HG02970 (cell line): ENCODE measurements at regions not wholly inside any gene's neighbourhood (a gene's known extent, or its start where the extent isn't known, plus 50 kb on each side); places are given as distances from the start of the nearest gene placed in this dataset.
A peak's percentile ranks its signal among the peaks of the same experiment; 100 is the strongest.

Source experiments
- ATAC-seq: cut with Tn5 transposase; IDR thresholded peaks from one replicate; pipeline ENCODE4 v1.9.1; 2021; ENCODE audit warnings: mild to moderate bottlenecking, moderate library complexity, moderate number of reproducible peaks; ENCODE audit not compliant: unreplicated experiment, low FRiP score

- ATAC-seq, result no peak
Observed at GRCh38 chr10:110410329-110411046, 87.2 kb upstream of the DUSP5 start.

GRCh38 chr10:110411047-110411410 lies 86.7 kb upstream of the DUSP5 start:
- no peak for ATAC-seq

DNA sequence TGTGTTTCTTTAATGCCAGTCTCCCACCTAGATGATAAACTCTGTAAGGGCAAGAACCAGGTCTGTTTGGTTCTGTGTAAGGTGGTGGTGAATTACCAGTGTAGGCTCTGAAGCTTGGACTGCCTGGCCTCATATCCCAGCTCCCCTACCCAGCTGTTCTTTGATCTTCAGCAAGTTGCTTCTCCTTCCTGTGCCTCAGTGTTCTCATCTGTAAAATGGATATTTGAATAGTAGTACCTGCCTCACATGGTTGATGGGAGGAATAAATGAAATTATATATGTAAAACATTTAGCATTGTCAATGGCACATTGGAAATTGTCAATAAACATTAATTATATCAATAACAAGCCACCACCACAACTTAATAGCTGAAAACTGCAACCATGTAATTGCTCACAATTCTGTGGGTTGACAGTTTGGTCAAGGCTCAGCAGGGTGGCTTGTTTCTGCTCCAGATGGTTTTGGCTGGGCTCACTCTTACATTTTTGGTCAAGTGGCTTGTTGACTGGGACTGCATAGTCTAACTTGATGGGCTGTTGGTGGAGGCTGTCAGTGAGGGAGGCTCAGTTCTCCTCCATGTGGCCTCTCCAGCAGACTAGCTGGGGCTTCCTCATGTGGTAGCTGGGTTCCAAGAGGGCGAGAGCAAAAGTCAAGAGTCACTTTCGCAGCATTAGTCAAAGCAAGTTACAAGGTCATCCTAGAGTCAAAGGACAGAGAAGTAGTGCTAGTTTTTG lies 84.5 kb upstream of the DUSP5 start:
- ATAC-seq, result no peak

DNA sequence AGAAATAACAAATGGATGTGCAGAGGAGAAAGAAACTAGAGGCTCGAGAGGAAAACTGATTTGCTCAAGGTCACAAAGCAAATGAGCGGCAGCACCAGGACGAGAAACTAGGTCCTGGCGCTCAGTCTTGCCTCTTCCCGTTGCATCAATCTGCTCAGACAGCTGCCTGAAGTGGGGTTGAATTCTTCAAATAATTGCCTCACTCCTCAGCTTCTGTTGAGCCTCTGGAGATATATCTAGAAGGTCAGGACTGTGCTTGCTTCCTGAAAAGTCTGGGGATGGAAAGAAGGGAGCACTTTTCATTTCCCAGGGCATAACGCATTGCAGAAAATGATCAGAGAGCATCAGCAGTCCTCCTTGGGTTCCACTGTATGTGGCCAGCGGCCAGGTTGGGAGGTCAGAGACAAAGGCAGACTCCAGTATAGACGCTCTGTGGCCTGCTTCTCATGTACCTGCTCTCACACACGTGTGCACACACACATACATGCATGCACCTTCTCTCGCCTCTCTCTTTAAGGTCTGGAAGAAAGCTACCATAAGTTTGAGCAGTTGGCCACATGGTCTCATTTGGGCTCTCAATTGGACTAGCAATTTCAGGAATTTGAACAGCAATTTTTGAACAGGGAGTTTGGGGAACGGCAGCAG lies 83.7 kb upstream of the DUSP5 start:
- ATAC-seq, result peak; percentile 9

DNA sequence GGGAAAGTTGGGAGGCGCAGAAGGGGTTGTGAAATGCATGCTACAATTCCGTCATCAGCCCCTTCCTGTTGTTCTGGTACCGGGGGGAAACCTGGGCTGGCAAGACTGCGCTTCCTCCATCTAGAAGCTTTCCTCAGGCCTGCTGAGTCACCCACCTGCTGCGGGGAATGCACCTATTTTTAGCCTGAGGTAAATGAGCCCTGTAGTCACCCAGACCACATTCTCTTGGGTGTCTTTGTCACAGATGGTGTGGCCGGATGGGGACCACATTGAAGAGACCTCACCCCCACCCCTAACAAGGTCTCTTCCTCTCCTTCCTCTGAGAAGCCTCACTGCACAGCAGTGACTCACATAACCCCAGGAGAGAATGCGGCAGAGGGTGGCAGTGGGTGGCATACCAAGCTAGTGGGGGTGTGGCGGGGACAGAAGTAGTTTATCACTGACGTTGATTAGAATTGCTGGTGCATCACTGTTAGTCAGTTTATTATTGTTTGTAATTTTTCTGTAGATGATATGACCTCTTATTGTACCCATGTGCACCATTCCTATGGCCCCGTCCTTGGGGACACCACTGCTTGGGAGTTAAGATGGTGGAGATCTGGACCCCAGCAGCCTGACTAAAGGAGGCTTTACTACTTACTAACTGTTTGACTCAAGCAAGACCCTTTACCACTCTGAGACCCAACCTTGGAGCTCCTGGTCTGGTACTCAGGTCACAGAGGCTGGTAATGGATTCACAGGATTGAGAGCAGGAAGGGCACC lies 83.0 kb upstream of the DUSP5 start:
- peak; percentile 74 for ATAC-seq

DNA sequence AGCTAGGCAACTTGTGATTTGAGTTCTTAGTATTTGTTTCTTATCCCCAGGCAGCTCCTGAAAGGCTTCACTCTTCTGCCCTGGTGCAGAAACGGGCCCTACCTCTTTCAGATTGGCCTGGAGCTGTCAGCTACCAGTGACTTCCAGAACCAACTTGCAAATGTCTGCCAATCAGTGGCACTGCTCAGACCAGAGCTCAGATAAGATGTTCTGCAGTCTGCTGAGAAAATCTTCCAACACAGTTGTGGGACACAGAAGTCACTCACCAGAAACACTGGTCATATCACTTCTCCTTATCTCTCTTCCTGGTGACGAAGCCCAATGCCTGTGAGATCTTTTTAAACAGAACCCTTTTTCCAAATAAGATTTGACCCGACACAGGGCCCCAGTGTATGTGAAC lies 81.9 kb upstream of the DUSP5 start:
- ATAC-seq, result no peak

DNA sequence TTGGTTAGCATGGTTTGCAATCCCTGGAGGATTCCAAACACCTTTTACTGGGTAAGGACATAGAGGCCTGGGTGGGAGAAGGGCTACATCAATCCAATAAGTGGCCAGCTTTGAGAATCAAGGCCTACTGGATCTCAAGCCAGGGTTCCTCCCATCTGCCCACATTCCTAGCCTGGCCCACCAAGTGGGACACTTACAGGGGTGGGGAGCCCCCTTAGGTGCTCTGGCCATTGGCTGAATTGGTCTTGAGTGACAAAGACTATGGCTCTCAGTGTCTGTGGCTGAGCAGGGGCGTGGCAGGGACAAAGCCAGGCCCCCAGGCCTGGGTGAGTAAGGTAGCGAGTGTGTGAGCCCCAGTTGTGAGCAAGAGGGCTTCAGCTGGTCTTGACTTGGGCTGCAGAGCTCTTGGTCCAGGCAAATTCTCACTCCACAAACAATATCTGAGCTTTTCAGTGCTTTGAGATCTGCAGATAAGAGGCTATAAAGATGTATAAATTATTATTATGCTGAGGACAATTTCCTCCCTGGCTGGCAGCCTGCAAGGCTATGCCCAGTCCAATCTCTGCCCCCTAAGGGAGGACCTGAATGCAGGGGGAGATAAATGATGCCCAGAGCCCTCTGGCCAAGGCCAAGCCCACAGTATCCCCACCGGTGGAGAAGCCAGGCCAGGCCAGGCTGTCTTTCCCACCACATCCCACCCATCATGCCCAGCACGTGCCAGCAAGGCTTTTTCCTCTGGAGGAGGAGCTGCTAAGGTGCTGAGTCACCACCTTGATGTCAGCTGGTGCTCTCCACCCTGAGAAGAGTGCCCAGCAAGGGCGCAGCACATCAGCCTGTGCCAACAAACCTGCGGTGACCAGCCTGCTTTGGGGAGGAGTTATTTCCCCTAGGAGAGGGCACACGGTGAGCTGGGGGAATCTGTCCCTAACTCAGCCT lies 80.7 kb upstream of the DUSP5 start:
- ATAC-seq, result no peak

DNA sequence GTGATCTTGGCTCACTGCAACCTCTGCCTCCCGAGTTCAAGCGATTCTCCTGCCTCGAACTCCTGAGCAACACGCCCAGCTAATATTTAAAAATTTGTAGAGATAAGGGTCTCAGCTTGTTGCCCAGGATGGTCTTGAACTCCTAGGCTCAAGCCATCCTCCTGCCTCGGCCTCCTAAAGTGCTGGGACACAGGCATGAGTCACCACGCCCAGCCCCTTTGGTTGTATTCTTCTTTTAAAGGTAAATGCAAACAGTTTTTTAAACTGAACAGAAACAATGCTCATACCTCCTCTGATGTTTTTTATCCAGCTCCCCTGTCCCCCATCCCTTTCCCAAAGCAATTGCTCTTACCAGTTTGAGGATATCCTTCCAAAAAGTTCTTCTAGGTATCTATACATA lies 79.5 kb upstream of the DUSP5 start:
- ATAC-seq, result no peak

- no peak for ATAC-seq
Observed at GRCh38 chr10:110419265-110419664, 78.4 kb upstream of the DUSP5 start.

DNA sequence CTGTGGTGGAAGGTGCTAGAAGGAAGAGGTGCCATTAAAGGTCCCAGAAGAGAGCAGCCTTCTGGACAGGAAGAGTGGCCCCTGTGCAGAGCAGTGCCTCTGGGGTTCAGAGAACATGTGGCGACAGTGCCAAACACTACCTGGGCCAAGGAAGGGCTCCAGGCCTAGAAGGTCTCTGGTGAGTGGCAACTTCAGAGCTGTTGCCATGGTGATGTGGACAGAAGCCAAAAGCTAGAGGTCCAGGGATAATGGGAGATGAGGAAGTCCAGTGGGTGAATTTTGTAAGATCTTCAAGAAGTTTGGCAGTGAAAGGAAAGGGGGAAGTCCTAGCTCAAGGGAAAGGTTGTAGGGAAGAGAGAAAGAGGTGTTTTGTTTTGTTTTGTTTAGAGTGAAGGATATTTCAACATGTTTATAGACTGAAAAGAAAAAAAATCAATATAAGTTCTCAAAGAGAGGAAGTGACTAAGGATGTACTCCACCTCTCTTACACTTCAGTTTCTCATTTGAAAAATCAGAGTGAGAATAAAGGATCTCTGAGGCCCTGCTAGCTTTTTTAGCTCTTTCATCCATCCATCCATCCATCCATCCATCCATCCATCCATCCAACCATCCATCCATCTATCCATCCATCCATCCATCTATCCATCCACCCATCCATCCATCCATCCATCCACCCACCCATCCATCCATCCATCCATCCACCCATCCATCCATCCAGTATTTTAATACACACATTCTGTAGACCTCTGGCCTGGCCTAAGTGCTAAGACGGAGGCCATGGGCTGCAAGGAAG lies 77.1 kb upstream of the DUSP5 start:
- ATAC-seq, result no peak

DNA sequence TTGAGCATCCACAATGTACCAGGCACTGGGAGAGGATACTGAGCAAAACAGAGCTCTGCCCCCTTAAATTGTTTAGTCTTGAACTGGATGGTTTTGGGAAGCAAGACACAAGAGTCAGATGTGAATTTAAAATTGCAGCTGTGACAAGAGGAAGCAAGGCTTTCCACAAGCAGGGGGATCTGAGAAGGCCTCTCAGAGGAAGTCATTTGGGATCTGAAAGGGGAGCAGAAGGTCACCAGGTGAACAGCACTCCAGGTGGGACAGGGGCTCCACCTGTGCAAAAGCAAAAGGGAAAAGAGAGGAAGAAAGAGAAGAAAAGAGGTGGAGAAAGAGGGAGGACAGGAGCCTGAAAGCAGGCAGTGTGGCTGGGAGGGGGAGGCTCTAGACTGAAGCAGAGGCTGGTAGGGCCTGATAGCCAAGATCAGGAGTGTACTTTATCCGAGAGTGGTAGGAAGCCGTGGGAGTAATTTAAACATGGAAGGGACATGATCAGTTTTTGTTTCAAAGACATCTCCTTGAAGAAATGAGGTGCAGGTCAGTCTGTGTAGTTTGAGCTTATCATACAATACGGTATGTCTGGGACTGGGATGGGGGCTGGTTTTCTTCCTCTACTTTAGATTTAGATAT lies 76.1 kb upstream of the DUSP5 start:
- ATAC-seq, result no peak

GRCh38 chr10:110422548-110422947 lies 75.2 kb upstream of the DUSP5 start:
- no peak for ATAC-seq

DNA sequence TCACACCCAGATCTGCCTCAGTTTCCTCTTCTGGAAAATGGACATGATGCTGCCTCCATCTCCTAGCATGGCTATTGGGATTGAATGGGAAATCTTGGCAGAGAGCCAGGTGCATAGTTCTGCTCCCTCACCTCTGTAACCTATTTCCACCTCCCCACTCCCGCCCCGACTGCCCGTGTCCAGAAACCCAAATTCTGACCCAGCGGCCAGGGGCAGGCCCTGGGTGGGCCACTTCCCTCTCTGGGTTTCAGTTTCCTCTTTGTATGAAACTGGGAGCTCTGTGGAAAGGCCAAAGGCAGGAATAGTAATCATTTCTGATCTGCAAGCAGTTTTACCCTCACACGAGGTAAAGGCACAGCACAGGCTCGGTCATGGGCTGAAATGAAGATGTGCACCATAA lies 74.1 kb upstream of the DUSP5 start:
- no peak for ATAC-seq

- ATAC-seq, result no peak
Observed at GRCh38 chr10:110425684-110426293, 71.9 kb upstream of the DUSP5 start.

DNA sequence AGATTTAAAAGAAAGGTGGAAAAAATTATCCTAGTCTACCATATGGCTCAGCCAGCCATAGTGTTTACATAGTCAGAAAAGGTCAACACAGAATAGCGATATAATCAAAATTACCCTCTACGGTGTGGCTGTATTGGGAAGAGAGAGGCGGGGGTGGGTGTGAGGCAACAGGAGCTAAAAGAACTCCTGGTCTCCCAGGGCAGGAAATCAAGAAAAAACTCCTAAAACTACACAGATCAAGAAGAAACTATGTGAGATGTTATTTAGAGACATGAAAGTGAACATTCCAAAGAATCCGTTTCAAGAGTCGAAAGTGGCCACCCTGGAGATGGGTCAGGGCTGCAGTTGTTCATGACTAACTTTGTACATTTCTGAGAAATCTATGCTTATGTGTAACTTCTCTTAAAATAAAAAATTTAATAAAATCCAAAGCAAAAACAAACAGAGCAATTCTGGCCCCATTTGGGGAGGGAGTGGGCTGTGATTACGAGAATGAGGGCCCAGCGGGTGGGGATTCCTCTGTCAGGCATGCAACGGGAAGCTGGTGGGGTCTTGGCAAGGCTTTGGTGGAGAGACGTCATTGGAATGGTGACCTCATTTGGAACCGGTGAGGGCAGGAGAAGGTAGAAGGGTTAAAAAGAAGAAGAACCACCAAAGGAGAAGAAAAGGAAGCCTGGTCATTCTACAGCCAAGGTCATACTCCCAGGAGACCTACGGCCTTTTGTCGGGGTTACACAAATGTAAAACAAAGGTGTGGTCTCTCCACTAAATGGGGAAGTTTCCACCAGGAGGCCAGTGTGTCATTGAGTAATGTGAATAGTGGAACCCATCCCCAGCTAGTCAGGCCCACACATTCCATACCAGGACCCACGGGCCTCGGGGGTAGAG lies 71.2 kb upstream of the DUSP5 start:
- ATAC-seq, result no peak

- no peak for ATAC-seq
Observed at GRCh38 chr10:110429301-110429700, 68.4 kb upstream of the DUSP5 start.
